ENCODE measurements at regions not wholly inside any gene's neighbourhood (a gene's known extent, or its start where the extent isn't known, plus 50 kb on each side); places are given as distances from the start of the nearest gene placed in this dataset.

- TF ChIP-seq, protein P1, sequence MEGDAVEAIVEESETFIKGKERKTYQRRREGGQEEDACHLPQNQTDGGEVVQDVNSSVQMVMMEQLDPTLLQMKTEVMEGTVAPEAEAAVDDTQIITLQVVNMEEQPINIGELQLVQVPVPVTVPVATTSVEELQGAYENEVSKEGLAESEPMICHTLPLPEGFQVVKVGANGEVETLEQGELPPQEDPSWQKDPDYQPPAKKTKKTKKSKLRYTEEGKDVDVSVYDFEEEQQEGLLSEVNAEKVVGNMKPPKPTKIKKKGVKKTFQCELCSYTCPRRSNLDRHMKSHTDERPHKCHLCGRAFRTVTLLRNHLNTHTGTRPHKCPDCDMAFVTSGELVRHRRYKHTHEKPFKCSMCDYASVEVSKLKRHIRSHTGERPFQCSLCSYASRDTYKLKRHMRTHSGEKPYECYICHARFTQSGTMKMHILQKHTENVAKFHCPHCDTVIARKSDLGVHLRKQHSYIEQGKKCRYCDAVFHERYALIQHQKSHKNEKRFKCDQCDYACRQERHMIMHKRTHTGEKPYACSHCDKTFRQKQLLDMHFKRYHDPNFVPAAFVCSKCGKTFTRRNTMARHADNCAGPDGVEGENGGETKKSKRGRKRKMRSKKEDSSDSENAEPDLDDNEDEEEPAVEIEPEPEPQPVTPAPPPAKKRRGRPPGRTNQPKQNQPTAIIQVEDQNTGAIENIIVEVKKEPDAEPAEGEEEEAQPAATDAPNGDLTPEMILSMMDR (IDR thresholded peaks at IDR 0.05; ENCODE audit: insufficient read depth, low read depth, low read length) = no peak
- TF ChIP-seq EZH2 (IDR thresholded peaks at IDR 0.05; ENCODE audit: insufficient read depth, low read length) = no peak
Observed at GRCh38 chr4:144851948-144852347, 206.0 kb downstream of the HHIP start.

Measured in astrocyte (in vitro differentiated cells and primary cell).